Smooth muscle cell (in vitro differentiated cells): ENCODE measurements at regions not wholly inside any gene's neighbourhood (a gene's known extent, or its start where the extent isn't known, plus 50 kb on each side); places are given as distances from the start of the nearest gene placed in this dataset.

Experiments used
- DNase-seq: peaks from one replicate; lab custom pipeline; 2025; ENCODE audit not compliant: unreplicated experiment; lab: John Stamatoyannopoulos, UW
- H2AFZ ChIP-seq: fragments of 200-600 bp; sonication (generic); 2 replicates; pipeline ENCODE4 v1.6.0; 2016; ENCODE audit warnings: antibody characterized with exemption, low read depth, mild to moderate bottlenecking
- H3F3A ChIP-seq: fragments of 200-600 bp; sonication (generic); 2 replicates; pipeline ENCODE4 v1.6.0; 2017; ENCODE audit warnings: antibody characterized with exemption, low read depth
- H3K27ac ChIP-seq: fragments of 200-600 bp; sonication (generic); 2 replicates; pipeline ENCODE4 v1.5.1; 2016; ENCODE audit warnings: low read depth, mild to moderate bottlenecking
- H3K27me3 ChIP-seq: fragments of 200-600 bp; sonication (generic); 2 replicates; pipeline ENCODE4 v1.6.1; 2016; ENCODE audit warnings: low read depth, mild to moderate bottlenecking
- H3K36me3 ChIP-seq: fragments of 200-600 bp; sonication (generic); 2 replicates; pipeline ENCODE4 v1.5.1; 2016; ENCODE audit warnings: low read depth
- H3K4me1 ChIP-seq: fragments of 200-600 bp; sonication (generic); 2 replicates; pipeline ENCODE4 v1.5.1; 2016; ENCODE audit warnings: low read depth
- H3K4me2 ChIP-seq: fragments of 200-600 bp; sonication (generic); 2 replicates; pipeline ENCODE4 v1.6.0; 2016; ENCODE audit warnings: mild to moderate bottlenecking
- H3K4me3 ChIP-seq: fragments of 200-600 bp; sonication (generic); 2 replicates; pipeline ENCODE4 v1.5.1; 2016; ENCODE audit warnings: mild to moderate bottlenecking
- H3K79me2 ChIP-seq: fragments of 200-600 bp; sonication (generic); 2 replicates; pipeline ENCODE4 v1.6.0; 2016; ENCODE audit warnings: low read depth, mild to moderate bottlenecking
- H3K9ac ChIP-seq: fragments of 200-600 bp; sonication (generic); 2 replicates; pipeline ENCODE4 v1.6.0; 2016; ENCODE audit warnings: low read depth
- H3K9me3 ChIP-seq: fragments of 200-600 bp; sonication (generic); replicated peaks from 2 replicates; pipeline ENCODE4 v1.5.1; 2016; ENCODE audit warnings: low read depth
- H4K20me1 ChIP-seq: fragments of 200-600 bp; sonication (generic); 2 replicates; pipeline ENCODE4 v1.6.0; 2016; ENCODE audit warnings: low read depth
- CTCF ChIP-seq: fragments of 200-600 bp; sonication (generic); IDR thresholded peaks from 2 replicates; pipeline ENCODE4 v1.5.1; 2017; ENCODE audit warnings: borderline replicate concordance, mild to moderate bottlenecking, antibody characterized with exemption; ENCODE audit not compliant: insufficient read depth, poor library complexity, severe bottlenecking
- WGBS: methylation state at CpG from one replicate; pipeline ENCODE4 v1.1.7; 2016; ENCODE audit warnings: low lambda C conversion rate; 5-methylcytosine and 5-hydroxymethylcytosine counted together

- Histone ChIP-seq H3K79me2 (no peaks in the 10 kb centered on the region), H3K4me2 (no peak overlapping the region), H2AFZ (no peak overlapping the region), H3K4me1 (no peaks in the 10 kb centered on the region), H3K9me3 (no peaks in the 10 kb centered on the region), H3F3A (no peaks in the 10 kb centered on the region), H3K27ac (no peak overlapping the region), H3K9ac (no peak overlapping the region), H3K27me3 (no peaks in the 10 kb centered on the region), H3K4me3 (no peak overlapping the region), H3K36me3 (no peaks in the 10 kb centered on the region), H4K20me1 (no peaks in the 10 kb centered on the region)
- no peak for DNase-seq
- no peak for TF ChIP-seq CTCF
- WGBS: 94% methylated on average over 6 of the region's 6 CpGs
Measured at GRCh38 chr9:19920401-19920800, 131.6 kb upstream of the SLC24A2 start.

GRCh38 chr9:19918630-19919029 is 129.8 kb upstream of the SLC24A2 start:
- WGBS: 63% methylated on average over 1 of the region's 1 CpG
- no peak overlapping the region for H2AFZ ChIP-seq
- no peaks in the 10 kb centered on the region for H3K9me3 ChIP-seq
- no peak overlapping the region for H3K4me3 ChIP-seq
- TF ChIP-seq CTCF: no peak
- no peaks in the 10 kb centered on the region for H3K79me2 ChIP-seq
- no peaks in the 10 kb centered on the region for H3K27me3 ChIP-seq
- H3K4me1 ChIP-seq: no peaks in the 10 kb centered on the region
- H4K20me1 ChIP-seq: no peaks in the 10 kb centered on the region
- H3K9ac ChIP-seq: no peak overlapping the region
- H3F3A ChIP-seq: no peaks in the 10 kb centered on the region
- H3K27ac ChIP-seq: no peak overlapping the region
- no peak overlapping the region for H3K4me2 ChIP-seq
- no peak for DNase-seq
- no peaks in the 10 kb centered on the region for H3K36me3 ChIP-seq

GRCh38 chr9:19914044-19914443 is 125.2 kb upstream of the SLC24A2 start:
- WGBS: 96% methylated on average over 3 of the region's 3 CpGs
- H3K36me3 ChIP-seq: no peaks in the 10 kb centered on the region
- no peak overlapping the region for H3K9ac ChIP-seq
- no peaks in the 10 kb centered on the region for H3K27me3 ChIP-seq
- H3K4me2 ChIP-seq: no peak overlapping the region
- H3F3A ChIP-seq: no peaks in the 10 kb centered on the region
- no peaks in the 10 kb centered on the region for H3K9me3 ChIP-seq
- H2AFZ ChIP-seq: no peak overlapping the region
- H4K20me1 ChIP-seq: no peaks in the 10 kb centered on the region
- no peak overlapping the region for H3K27ac ChIP-seq
- no peak overlapping the region for H3K4me3 ChIP-seq
- no peak for DNase-seq
- no peaks in the 10 kb centered on the region for H3K79me2 ChIP-seq
- no peaks in the 10 kb centered on the region for H3K4me1 ChIP-seq
- TF ChIP-seq CTCF: no peak

- H3K4me3 ChIP-seq: no peak overlapping the region
- no peaks in the 10 kb centered on the region for H3K27me3 ChIP-seq
- no peaks in the 10 kb centered on the region for H3K79me2 ChIP-seq
- no peaks in the 10 kb centered on the region for H3F3A ChIP-seq
- H3K9ac ChIP-seq: no peak overlapping the region
- no peak overlapping the region for H3K4me2 ChIP-seq
- H4K20me1 ChIP-seq: no peaks in the 10 kb centered on the region
- no peak for DNase-seq
- no peaks in the 10 kb centered on the region for H3K36me3 ChIP-seq
- H3K27ac ChIP-seq: no peak overlapping the region
- H3K9me3 ChIP-seq: no peaks in the 10 kb centered on the region
- no peak for TF ChIP-seq CTCF
- H2AFZ ChIP-seq: no peak overlapping the region
- no peaks in the 10 kb centered on the region for H3K4me1 ChIP-seq
- 70% methylated on average over 1 of the region's 1 CpG for WGBS
Measured at GRCh38 chr9:19913151-19913550, 124.3 kb upstream of the SLC24A2 start.
